AG04449 (cell line): ENCODE measurements at regions not wholly inside any gene's neighbourhood (a gene's known extent, or its start where the extent isn't known, plus 50 kb on each side); places are given as distances from the start of the nearest gene placed in this dataset.

Experiments
- CTCF ChIA-PET: fragments of 350-600 bp; formaldehyde crosslinking; extraction: SDS; loops from one replicate; lab custom pipeline; 2021; ENCODE audit warnings: antibody characterized with exemption; lab: Yijun Ruan, JAX
- POLR2A ChIA-PET: fragments of 400-600, 350-600 bp; formaldehyde crosslinking; extraction: SDS; loops from one replicate; lab custom pipeline; 2020; ENCODE audit warnings: antibody characterized with exemption, inconsistent platforms; lab: Yijun Ruan, JAX
- DNase-seq: peaks from one replicate; pipeline ENCODE4 v3.0.0-alpha.2; 2010; ENCODE audit warnings: low read depth, low spot score
- H3K4me3 ChIP-seq: 2 replicates; pipeline ENCODE4 v1.5.1; 2011; ENCODE audit warnings: low read depth, mild to moderate bottlenecking, control low read depth, low read length
- TF ChIP-seq, protein P1 (sequence below): IDR thresholded peaks from one replicate; pipeline ENCODE4 v1.5.1; 2011; ENCODE audit warnings: mild to moderate bottlenecking, moderate library complexity, low read length, control low read depth, inconsistent platforms; ENCODE audit not compliant: insufficient read depth; ENCODE audit errors: missing control alignments

DNA sequence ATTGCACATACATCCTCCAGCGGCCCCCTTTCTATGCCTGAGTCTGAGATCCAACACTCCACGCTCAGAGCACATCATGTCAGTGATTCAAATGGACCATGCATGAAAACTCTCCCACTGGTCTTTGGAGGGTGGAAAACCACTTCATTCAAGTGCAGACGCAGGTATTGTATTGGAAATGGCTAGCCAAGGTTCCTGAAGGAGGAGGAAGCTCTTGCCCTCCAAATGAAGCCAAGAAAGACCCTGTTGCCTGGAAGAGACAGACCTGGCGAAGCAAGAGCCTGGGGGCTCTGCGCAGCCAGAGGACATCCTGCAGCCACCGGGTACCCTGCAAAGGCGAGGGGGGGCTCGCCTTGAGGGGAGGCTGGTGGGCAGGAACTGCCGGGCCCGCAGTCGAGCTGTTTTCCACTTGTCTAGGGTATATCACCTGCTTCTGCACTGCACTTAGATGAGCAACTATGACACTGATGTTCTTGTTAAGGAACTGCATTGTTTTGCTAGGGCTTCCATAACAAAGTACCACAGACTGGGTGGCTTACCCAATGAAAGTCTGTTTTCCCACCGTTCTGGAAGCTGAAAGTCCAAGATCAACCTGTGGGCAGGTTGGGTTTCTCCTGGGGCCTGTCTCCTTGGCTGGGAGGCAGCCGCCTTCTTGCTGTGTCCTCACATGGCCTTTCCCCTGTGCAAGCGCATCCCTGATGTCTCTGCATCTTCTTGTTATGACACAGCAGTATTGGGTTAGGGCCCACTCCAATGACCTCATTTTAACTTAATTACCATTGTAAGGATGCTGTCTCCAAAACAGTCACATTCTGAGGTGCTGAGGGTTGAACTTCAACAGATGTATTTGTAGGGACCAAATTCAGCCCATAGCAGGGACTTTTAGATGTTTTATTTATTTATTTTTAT, 233.4 kb downstream of the ARHGAP12 start:
- CTCF ChIA-PET: no interaction called here
- no peak for DNase-seq
- POLR2A ChIA-PET: no interaction called here

DNA sequence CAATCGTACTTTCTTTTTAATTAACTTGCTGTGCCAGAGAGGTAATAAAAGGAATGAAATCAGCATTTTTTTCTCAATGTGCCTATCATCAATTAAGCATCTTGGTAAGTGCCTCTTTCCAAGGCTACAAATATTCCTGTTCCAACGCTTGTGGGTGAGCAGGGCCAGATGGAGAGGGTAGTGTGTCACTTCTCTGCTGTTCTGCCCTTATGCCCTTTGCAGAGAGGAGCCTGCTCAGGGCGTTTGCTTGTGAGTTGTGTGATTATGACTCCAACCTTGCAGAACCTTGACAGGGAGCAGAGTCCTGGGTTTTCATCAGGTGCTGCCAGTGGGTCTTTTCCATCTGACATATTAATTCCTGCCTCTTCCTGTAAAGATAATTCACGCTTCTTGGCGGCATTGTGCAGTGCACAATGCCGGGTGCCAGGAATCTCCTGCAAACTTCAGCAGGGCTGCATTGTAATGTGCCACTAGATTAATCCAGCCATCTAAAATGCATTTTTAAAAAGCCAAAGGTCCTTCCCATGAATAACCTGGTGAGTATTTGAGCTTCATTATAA, 234.4 kb downstream of the ARHGAP12 start:
- ChIA-PET POLR2A (no interaction called here), CTCF (no interaction called here)
- no peak for DNase-seq
- TF ChIP-seq, protein P1, sequence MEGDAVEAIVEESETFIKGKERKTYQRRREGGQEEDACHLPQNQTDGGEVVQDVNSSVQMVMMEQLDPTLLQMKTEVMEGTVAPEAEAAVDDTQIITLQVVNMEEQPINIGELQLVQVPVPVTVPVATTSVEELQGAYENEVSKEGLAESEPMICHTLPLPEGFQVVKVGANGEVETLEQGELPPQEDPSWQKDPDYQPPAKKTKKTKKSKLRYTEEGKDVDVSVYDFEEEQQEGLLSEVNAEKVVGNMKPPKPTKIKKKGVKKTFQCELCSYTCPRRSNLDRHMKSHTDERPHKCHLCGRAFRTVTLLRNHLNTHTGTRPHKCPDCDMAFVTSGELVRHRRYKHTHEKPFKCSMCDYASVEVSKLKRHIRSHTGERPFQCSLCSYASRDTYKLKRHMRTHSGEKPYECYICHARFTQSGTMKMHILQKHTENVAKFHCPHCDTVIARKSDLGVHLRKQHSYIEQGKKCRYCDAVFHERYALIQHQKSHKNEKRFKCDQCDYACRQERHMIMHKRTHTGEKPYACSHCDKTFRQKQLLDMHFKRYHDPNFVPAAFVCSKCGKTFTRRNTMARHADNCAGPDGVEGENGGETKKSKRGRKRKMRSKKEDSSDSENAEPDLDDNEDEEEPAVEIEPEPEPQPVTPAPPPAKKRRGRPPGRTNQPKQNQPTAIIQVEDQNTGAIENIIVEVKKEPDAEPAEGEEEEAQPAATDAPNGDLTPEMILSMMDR: no peak
- H3K4me3 ChIP-seq: no peak overlapping the region

More for the DNA sequence above, 233.4 kb downstream of the ARHGAP12 start:
- H3K4me3 ChIP-seq: no peak overlapping the region
- TF ChIP-seq, protein P1: no peak

DNA sequence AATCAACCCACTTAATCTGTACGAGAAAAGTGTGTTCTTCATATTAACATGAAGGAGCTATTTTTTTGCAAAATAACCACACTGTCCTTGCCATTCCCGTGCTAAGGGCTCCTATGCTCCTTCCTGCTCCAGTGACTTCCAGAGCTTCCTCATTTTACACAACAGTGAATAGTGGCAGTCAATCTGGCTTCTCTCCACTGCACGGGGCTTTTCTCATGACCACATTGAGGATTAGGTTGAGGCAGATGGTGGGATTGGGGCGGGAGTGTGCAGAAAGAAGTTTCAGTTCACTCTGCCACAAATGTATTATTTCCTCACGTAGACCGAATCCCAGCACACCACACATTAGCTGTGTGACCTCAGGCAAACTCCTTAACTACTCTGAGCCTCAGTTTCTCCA, 235.1 kb downstream of the ARHGAP12 start:
- POLR2A ChIA-PET: no interaction called here
- no peak overlapping the region for H3K4me3 ChIP-seq
- CTCF ChIA-PET: no interaction called here
- TF ChIP-seq, protein P1: no peak
- DNase-seq: no peak

DNA sequence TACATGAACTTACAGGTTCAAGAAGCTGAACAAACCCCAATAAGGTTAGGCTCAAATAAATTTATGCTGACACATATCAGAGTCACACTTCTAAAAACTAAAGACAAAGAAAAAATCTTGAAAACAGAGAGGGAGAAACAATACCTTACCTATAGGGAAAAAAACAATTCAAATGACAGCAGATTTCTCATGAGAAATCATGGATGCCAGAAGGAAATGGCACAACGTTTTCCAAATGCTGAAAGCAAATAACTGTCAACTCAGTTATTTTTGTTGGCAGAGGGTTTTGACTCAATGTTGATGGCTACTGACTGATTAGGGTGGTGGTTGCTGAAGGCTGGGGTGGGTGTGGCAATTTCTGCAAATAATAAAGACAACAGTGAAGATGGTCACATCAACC, 239.4 kb downstream of the ARHGAP12 start:
- POLR2A ChIA-PET: no interaction called here

DNA sequence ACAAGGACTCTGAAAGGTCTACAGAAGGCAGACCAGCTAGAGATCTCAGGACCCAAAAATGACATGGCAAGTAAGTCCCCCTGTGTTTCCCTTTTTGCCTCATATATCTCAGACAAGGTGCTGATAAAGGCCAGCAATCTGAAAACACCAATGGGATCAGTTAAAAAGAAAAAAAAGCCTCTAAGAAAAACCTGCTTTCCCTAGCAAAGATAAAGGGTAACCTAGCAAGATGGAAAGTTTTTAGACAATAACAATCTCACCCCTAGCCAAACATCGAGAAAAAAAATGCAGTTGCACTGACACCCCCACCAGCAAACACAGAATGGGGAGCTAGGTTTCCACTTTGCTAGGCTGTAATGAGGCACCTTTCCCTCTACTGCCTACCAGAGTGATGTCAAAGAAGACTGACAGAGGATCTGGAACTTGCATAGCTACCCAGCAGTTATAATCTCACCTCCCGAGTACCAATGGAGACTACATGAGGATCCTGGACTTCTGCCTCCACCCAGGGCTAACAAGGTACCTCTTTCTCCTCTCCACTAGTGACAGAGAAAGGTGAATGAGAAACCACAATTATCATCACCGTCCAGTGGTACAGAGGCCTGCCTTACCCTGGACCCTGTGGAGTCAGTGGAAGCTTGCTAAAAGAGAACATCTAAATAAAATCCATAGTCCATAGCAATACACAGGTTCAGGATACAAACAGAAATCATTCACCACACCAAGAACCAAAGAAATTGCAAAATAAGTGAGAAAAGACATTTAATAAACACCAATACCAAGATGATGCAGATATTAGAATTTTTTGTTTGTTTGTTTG, 240.8 kb downstream of the ARHGAP12 start:
- CTCF ChIA-PET: no interaction called here
- TF ChIP-seq, protein P1: no peak

More for the DNA sequence above, 239.4 kb downstream of the ARHGAP12 start:
- TF ChIP-seq, protein P1: no peak
- H3K4me3 ChIP-seq: no peak overlapping the region
- CTCF ChIA-PET: no interaction called here
- DNase-seq: no peak

More for the DNA sequence above, 240.8 kb downstream of the ARHGAP12 start:
- no peak overlapping the region for H3K4me3 ChIP-seq
- POLR2A ChIA-PET: no interaction called here
- no peak for DNase-seq
